ENCODE measurements at regions not wholly inside any gene's neighbourhood (a gene's known extent, or its start where the extent isn't known, plus 50 kb on each side); places are given as distances from the start of the nearest gene placed in this dataset.
A peak's percentile ranks its signal among the peaks of the same experiment; 100 is the strongest.

DNA sequence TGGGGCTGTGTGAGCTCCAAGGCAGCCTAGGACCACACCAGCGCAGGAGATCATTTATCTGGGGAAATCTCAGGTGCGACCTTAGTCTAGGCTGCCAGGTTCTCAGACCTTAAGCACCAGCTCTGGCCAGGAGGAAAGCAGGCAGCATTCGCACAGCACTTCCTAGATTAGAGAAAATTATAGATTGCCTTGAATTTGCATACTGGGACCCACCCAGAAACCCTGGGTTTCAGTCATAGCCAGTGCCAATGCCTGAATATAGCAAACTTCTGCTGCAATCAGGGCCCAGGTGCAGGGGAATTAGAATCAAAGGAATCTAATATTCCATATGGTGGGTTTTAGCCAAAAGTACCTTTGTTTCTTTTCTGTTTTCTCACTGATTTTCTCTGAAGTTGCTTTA is 204.3 kb upstream of the CST7 start:
- intact Hi-C loops (cut with DNase I; ENCODE audit: low total_unique reads) = no loop called here
- H3K27ac ChIP-seq = no peak overlapping the region
- no peak for TF ChIP-seq POLR2AphosphoS5 (IDR thresholded peaks at IDR 0.05)
- TF ChIP-seq, protein P1, sequence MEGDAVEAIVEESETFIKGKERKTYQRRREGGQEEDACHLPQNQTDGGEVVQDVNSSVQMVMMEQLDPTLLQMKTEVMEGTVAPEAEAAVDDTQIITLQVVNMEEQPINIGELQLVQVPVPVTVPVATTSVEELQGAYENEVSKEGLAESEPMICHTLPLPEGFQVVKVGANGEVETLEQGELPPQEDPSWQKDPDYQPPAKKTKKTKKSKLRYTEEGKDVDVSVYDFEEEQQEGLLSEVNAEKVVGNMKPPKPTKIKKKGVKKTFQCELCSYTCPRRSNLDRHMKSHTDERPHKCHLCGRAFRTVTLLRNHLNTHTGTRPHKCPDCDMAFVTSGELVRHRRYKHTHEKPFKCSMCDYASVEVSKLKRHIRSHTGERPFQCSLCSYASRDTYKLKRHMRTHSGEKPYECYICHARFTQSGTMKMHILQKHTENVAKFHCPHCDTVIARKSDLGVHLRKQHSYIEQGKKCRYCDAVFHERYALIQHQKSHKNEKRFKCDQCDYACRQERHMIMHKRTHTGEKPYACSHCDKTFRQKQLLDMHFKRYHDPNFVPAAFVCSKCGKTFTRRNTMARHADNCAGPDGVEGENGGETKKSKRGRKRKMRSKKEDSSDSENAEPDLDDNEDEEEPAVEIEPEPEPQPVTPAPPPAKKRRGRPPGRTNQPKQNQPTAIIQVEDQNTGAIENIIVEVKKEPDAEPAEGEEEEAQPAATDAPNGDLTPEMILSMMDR (IDR thresholded peaks at IDR 0.05 in 8 of 11, conservative IDR thresholded peaks at IDR 0.05 in 3 of 11) = no peak
- no peak for TF ChIP-seq POLR2A (IDR thresholded peaks at IDR 0.05)
- no peaks in the 10 kb centered on the region for H3K36me3 ChIP-seq
- 85 to 89% (median 88%) methylated on average over 3 of the region's 3 CpGs for WGBS, 5 donors
- H3K4me3 ChIP-seq = no peak overlapping the region
- DNase-seq = no peak
- H3K9me3 ChIP-seq = peaks cover 0 to 4% (median 0%) of the 10 kb centered on the region in 8 donors
- no peaks in the 10 kb centered on the region for H3K27me3 ChIP-seq (replicated peaks in 1 of 7)
- peaks cover 0 to 10% (median 0%) of the 10 kb centered on the region in 6 donors for H3K4me1 ChIP-seq

DNA sequence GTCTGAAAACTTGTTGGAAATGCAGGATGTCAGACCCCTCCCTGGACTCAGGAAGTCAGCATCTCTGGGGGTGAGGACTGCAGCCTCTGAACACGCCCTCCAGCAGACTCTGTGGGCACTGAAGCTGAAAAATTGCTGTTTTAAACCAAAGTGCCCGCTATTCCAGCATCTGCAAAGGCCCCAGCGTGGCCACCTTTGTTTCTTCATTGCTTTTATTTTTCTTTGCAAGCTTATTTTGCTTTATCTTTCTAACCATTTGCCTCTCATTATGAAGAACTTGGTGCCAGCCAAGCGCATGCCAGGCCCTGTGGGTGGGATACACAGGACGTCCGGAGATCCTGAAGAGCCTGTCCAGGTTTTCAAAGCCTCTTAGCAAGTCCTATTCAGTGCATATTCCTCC is 203.9 kb upstream of the CST7 start:
- H3K27ac ChIP-seq = no peak overlapping the region
- intact Hi-C loops (cut with DNase I; ENCODE audit: low total_unique reads) = no loop called here
- whole genome bisulfite sequencing, 5 donors = 71 to 84% (median 78%) methylated on average over 6 of the region's 6 CpGs
- TF ChIP-seq, protein P1 (IDR thresholded peaks at IDR 0.05 in 8 of 11, conservative IDR thresholded peaks at IDR 0.05 in 3 of 11) = no peak
- TF ChIP-seq POLR2A (IDR thresholded peaks at IDR 0.05) (no peak), POLR2AphosphoS5 (IDR thresholded peaks at IDR 0.05) (no peak)
- H3K4me3 ChIP-seq = no peak overlapping the region
- no peaks in the 10 kb centered on the region for H3K27me3 ChIP-seq (replicated peaks in 1 of 7)
- peaks cover 0 to 10% (median 0%) of the 10 kb centered on the region in 6 donors for H3K4me1 ChIP-seq
- no peak for DNase-seq
- H3K36me3 ChIP-seq = no peaks in the 10 kb centered on the region
- H3K9me3 ChIP-seq = peaks cover 0 to 4% (median 0%) of the 10 kb centered on the region in 8 donors

DNA sequence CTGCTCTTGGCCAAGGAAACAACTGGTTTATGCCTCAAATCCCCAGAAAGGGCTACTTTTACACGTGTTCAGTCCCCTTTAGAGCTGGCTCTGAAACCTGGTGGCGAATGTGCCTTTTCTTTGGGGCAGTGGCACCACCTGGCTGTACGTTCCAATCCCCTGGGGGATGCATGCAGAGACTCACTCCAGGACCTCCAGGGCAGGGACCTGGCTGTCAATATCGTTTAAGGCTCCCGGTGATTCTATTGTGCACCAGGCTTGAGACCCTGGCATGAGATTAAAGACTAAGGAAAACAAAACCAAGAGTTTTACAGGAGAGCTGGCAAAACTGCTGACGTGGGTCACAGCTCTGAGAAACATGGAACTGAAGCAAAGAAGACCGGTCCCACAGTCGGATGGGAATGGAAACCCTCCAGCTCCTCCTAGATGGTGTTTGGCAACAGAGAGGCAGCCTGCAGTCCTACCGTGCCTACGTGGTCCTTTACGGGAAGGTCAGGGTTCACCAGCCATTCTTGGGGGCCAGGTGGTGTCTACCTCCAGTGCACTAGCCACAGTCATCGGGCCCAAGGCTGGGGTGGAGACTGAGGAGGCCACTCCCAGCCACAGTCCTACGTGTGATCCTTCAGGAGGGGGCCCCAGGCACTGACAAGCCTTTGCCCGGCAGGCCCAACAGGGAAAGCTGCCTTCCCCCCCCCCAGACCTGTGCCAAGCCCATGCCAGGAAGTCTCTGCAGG is 203.3 kb upstream of the CST7 start:
- TF ChIP-seq POLR2A (IDR thresholded peaks at IDR 0.05) = no peak
- no peak for TF ChIP-seq POLR2AphosphoS5 (IDR thresholded peaks at IDR 0.05)
- TF ChIP-seq, protein P1 (IDR thresholded peaks at IDR 0.05 in 8 of 11, conservative IDR thresholded peaks at IDR 0.05 in 3 of 11) = no peak
- DNase-seq = no peak
- Histone ChIP-seq H3K27me3 (replicated peaks in 1 of 7) (no peaks in the 10 kb centered on the region), H3K9me3 (peaks cover 0 to 4% (median 0%) of the 10 kb centered on the region in 8 donors), H3K4me3 (no peak overlapping the region), H3K4me1 (peaks cover 0 to 10% (median 0%) of the 10 kb centered on the region in 6 donors), H3K36me3 (no peaks in the 10 kb centered on the region), H3K27ac (no peak overlapping the region)
- 71 to 78% (median 76%) methylated on average over 11 to 14 of the region's 14 CpGs for WGBS, 5 donors
- intact Hi-C loops (cut with DNase I; ENCODE audit: low total_unique reads) = no loop called here

DNA sequence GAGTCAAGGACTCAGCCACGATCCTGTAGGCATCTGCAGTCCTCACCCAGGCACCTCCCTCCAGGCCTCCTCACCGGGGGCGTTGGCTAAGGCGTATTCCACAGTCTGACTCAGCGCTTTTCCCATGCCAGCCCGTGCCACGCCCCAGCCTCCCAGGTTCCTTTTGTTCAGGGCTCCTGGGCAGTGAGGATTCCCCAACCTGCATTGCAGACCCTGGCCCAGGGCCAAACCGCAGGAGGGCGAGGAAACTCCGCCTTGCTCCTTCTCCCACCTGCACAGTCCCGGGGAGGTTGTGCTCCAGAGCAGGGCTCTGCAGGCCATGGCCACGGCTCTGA is 202.8 kb upstream of the CST7 start:
- TF ChIP-seq, protein P1 (IDR thresholded peaks at IDR 0.05 in 8 of 11, conservative IDR thresholded peaks at IDR 0.05 in 3 of 11) = no peak
- peak in 2 of 3 donors; percentile 43 to 59 for TF ChIP-seq POLR2AphosphoS5 (IDR thresholded peaks at IDR 0.05)
- DNase-seq = peak; percentile 74
- Histone ChIP-seq H3K4me3 (no peak overlapping the region), H3K27me3 (replicated peaks in 1 of 7) (no peaks in the 10 kb centered on the region), H3K4me1 (peaks cover 0 to 10% (median 0%) of the 10 kb centered on the region in 6 donors), H3K36me3 (no peaks in the 10 kb centered on the region), H3K27ac (no peak overlapping the region), H3K9me3 (peaks cover 0 to 4% (median 0%) of the 10 kb centered on the region in 8 donors)
- 48 to 62% (median 57%) methylated on average over 7 to 12 of the region's 12 CpGs for WGBS, 5 donors
- intact Hi-C loops (cut with DNase I; ENCODE audit: low total_unique reads) = no loop called here
